HUDEP-2 (cell line): ENCODE measurements at regions not wholly inside any gene's neighbourhood (a gene's known extent, or its start where the extent isn't known, plus 50 kb on each side); places are given as distances from the start of the nearest gene placed in this dataset.

Experiments used
- DNase-seq, 76 experiments: peaks; one replicate each; lab custom pipeline; 2025; ENCODE audit not compliant: unreplicated experiment in 76 of 76; lab: John Stamatoyannopoulos, UW

DNA sequence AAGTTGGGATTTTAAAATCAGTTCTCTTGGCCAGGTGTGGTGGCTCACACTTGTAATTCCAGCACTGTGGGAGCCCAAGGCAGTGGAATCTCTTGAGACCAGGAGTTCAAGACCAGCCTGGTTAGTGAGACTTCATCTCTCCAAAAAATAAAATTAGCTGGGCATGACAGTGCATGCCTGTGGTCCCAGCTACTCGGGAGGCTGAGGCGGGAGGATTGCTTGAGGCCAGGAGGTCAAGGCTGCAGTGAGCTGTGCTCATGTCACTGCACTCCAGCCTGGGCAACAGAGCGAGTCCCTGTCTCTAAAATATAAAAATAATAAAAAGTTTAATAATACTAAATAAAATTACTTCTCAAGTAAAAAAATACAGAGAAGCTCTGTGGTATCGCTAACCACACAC is 77.5 kb downstream of the FOXA2 start:
- DNase-seq = no peak

DNA sequence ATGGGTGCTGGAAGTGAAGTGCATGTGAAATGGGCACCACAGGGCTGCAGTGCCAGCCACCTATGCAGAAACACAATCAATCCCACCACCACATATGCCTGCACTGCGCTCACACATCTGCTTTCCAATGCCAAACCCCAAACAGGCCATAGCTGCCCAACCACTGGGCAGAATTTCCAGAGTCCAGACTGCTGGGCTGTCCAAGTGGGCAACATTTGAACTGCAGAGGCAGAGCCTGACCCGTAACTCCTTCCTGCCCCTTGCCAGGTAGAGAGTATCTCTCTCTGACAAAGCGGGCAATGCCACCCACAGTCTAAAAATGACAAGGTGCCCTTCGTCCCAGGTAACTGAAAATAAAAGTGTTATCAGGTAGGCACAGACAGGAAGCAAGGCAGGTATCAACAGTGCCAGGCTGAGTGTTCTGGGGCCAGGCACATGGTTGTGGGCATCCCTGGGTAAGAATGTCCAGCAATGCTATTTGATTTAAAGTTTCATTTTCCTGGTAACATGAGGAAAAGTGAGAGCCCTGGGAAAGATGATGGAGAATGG is 79.5 kb downstream of the FOXA2 start:
- DNase-seq = no peak

DNA sequence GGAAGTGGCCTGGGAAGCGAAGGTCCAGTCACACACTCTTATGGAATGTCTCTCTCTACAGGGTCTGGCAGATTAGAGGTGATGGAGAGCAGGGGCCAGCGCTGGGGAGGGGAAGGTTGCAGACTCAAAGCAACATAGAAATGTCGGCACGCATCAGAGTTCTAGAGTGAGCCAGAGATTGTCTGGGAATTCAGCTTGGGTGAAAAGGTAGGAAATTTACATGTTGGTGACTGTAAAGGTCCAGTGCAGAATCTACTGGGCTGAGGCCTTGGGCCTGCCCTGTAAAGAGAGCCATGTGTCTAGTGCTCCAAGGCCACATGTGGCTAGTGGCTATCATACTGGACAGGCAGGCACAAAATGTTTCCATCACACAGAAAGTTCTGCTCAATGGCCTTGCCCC is 80.8 kb downstream of the FOXA2 start:
- DNase-seq = no peak

DNA sequence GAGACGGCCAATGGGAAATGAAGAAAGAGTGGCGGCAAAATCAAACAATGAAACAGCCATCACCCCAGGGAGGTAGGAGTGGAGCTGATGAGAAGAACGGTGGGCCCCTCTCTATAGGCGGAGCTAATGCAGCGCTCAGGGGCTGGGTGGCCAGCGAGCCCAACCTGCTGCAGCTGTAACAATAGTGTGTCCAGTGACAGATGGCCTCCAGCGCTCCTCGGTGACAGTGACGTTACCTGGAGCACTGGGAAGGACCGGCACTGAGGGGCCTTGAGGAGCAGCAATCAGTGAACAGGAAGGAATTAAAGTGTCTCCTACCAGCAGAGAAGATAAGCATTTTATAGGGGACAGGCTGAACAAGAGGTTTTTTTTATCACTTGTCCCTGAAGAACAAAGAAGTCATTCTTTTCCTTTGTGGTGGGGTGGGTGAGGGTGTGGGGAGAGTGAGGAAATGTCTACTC is 81.6 kb downstream of the FOXA2 start:
- DNase-seq = no peak

DNA sequence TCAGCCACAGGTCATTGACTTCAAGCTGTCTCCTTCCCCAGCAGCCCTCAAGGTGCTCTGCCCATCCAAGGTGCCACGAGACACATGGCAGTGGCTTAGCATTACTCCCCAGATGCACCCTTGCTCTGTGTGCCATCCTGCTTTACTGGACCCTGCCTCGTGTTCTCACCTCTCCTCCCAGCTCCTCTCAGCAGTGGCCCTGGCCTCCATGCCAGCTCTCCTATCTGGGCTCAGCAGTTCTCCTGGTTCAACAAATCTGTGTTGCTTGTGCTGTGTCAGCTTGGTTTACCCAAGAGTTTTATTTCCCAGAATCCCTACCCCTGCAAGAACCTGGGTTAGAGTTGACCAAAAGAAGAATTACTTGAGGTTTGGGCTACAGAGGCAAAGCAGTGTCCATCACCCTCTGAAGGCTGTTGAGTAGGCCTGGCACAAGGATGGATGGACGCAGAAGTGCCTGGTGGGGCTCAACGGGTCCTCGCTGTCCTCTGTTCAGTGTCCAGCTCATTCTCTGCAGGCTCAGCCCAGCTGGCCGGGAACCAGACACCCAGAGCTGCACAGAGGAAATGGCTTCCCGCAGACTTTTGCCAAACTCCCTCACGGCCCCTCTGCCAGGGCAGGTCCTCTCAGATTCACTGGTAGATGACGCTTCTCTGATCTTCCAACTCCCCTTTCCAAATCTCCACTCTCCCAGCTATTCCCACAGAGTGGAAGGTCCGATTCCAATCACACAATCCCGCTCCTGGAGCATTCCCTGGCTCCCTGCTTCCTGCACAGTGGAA is 82.6 kb downstream of the FOXA2 start:
- DNase-seq = no peak

DNA sequence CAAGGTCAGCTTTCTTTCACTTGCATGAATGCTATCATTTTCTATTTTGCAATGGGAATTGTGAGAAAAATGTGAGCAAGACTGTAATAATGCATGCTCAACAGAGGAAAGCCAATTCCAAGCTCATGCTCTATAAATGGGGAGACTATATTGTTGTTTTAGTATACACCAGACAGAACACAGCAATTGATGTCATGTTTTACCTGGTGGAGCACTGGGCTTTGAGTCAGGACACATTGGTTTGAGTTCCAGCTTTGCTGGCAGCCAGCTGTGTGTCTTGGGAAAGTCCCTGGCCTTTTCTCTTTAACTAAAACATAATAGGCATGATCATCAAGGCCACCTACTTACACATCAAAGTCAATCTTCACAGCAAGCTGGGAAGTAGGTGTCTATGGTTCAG is 83.3 kb downstream of the FOXA2 start:
- DNase-seq = no peak

DNA sequence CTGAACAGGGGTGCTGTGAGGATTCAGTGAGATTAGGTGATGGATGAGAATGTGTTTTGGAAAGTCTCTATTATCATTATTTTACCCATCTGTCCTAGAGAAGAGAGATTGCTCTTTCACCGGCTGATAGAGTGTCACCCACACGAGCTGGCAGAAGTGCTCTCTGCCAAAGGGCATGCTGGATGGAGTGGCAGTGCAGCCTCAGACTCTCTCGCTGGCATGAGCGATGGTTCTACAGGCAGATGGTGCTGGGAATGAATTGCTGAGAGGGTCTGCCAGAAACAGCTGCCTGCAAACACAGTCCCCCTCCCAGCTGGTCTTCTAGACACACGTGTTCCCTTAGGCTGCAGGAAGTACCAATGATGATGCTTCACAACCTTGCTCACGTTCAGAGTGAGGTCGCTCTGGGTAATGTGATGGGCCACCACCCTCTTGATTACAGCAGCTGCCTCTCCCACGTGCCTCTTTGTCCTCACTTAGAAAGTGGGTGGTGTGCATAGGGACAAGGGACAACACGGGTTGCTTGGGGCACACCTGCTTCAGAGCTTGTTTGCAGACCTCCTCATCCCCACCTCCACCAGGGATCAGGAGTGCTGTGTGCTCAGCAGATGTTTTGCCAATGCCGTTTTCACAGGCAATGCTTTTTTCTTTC is 84.7 kb downstream of the FOXA2 start:
- DNase-seq = no peak

DNA sequence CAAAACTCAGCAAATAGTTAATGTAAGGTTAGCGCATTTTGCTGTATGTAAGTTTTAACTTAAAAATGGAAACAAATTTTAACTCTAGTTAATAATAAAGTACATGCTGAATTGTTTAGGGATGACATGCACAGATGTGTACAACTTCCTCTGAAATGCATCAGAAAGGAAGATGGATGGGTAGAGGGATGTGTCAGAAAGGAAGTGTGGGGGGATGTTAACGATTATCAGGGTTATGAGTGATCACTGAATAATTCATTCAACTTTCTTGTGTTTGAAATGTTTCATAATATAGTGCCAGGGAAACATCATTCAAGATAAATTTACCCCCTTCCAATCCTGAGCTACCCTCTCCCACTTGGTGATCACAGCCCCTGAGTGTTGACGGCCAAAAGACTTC is 87.6 kb downstream of the FOXA2 start:
- no peak for DNase-seq

DNA sequence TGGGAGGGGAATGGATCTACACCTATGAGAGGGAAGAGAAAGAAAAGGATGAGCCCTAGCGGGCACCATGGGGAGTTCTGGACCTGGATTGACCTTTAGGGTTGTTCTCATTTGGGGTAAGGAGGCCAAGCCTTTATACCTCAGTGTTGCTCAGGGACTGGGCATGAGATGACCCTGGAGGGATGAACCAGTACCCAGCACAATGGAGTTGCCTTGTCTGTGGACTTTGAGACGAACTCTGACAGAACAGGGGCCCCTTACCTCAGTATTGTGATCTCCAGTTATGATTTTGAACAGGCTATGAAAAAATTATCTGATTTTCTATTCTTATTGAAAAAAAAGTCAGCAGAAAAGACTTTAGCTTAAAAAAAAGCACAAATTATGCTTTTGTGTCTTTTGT is 88.6 kb downstream of the FOXA2 start:
- no peak for DNase-seq

DNA sequence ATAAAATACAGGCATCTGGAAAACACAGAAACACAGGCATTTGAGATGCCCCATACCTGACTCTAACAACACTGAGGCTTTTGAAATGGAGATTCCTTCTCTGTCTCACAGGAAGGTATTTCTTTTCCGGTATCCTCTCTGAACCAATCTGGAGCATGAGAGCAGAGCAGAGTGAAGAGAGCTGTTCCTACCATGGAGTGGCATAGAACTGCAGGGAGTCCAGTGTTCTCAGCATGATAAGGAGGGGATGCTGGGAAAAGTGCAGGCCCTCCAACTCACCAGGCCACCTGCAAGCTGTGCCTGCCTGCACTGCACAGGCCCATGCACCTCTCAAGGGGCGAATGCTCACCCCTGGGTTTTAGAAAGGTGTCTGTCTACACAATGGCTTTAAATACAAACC is 89.2 kb downstream of the FOXA2 start:
- DNase-seq = no peak

DNA sequence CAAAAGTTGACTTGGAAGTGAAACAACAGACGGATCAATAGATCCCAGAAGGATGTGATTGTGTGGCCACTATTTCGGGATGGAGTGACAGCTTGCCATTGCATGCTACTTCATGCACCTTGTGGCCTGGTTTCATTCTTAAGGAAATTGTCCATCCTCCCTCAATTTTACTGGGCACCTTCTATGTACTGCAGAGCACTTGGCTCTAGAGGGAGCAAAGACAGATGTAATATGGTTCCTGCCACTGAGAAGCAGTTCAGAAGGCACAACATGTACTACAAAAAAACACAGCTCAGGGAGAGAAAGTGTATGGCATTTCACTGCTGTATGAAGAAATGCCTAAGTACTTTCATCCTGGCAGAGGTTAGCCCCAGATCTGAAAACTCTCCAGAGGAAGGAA is 91.9 kb downstream of the FOXA2 start:
- no peak for DNase-seq

DNA sequence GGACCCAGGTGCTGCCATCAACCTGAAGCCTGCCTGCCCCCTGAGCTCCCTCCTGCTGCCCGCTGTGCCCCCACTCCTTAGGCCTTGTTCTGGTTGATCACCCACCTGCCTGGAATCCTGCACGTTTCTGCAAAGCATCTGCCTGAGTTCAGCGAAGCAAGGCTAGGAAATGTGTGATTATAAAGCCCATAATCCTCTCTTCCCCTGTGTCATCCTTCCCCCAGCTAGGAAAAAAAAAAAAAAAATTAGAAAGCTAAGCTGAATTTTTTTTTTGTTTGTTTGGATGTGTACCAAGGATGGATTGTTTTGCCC is 93.2 kb downstream of the FOXA2 start:
- DNase-seq = no peak

DNA sequence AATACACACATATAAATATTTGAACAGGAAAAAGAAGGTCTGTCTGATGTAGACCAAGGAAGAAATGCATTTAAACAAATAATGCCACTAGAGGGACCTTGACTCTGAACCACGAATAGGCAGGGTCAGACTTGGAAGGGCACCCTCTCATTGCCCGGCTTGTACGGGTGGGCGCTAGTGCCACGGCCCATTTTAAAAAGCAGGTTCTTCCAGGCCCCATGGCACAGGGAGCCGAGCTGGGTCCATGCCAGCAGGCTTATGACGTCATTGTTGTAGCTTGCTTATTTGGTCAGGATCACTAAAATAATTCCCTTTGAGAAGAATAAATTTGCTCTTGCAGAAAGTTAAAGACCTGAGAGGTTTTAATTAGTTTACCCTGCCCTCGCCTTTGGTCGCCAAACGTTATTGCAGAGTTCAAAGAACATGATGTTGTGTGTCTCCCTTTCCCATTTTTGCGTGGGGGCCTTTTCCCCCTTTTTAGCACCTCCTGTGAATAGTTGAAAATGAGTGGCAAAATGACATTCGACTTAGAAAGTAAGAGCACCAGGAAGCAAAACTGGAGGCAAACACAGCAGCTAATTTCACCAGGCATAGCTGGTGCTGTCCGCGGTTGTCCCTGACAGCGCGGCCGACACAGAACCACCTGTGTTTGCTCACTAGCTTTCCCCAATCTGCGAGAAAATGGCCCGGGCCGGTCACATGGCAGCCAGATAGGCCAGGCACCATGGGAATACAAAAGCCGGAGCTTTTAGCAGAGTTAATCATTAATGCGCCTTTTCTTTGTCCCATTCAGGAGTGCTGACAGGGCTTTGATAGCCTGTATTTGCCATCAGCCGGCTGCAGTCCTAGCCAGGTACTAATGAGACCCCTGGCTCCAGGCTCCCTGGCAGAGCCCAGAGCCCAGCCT is 93.8 kb downstream of the FOXA2 start:
- no peak for DNase-seq

DNA sequence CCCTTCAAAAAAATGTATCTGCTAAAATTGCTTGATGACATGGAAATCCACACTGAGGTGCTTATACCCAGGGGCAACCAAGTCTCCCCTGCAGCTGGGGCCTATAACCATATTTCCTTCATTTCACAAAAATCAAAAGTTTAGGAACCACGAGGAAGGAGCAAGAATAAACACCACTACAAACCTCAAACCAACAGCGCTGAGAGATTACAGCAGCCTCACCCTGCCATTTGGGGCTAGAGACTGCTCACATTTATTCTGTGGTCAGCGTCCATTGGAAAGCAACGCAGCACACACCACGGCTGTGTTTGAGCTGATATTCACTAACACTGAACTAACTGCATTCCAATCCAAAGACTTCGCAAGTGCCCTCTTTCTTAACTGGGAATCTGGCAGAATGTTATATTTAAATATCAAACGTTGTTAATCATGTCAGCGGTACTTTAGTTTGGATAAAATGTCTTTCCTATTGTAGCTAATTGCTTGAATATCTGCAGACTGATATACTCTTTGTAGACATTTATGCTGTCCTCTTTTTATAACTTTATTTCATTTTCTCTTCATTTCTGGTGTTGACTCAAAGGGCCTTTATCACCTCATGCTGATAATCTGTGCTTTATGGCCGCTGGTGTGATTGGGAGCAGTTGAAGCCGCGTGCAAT is 94.6 kb downstream of the FOXA2 start:
- DNase-seq = no peak

DNA sequence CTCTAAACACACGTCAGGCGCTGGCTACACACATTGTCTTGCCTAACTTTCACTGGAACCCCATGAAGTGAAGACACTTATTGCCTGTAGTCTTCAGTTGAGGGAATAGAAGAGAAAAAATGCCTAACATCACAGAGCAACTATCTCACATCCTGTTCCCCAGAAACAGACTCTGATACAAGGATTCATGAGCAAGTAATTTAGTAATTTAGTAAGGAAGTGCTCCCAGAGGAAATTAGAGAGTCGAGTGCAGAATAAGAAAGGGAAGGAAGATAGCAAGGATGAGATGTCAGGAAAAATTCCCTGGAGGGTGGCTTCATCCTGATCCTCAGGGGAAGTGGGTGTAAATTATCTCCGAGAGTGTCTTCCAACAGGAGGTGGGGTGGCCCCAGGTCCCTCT is 104.0 kb downstream of the FOXA2 start:
- DNase-seq = no peak

DNA sequence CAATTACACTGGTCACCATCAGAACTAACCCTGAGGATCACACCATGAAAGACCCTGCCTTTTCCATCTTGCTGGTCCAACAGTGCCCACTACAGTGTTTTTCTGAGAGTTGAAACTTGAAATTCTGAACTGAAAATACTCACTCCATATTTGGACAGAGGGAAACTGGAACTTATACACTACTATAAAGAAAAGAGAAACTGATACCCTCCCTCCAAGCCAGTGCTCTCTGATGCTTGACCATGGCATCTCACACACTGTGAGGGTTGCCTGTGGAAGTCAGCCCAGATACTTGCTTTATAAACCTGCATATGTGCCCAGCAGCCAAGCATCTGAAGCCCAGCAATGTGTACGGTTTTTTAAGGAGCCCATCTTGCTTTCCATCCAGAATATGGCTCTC is 108.7 kb downstream of the FOXA2 start:
- no peak for DNase-seq

DNA sequence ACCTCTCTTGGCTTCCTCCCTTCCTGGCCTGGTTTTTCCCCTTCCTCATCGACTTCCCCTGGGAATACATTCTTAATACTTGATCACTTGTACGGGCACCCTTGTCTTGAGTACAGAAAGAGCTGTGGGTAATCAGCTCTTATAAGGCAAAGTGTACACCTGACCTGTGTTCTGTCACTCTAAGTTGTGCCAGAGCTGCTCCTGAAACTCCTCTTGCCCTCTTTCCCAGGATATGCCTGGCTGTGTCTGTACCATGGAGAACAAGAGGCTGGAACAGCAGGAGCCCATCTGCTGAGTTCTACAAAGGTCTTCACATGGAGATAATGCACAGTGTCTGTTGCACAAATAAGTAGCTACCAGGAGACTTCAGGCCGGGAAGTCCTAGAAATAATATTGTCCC is 110.1 kb downstream of the FOXA2 start:
- DNase-seq = no peak

DNA sequence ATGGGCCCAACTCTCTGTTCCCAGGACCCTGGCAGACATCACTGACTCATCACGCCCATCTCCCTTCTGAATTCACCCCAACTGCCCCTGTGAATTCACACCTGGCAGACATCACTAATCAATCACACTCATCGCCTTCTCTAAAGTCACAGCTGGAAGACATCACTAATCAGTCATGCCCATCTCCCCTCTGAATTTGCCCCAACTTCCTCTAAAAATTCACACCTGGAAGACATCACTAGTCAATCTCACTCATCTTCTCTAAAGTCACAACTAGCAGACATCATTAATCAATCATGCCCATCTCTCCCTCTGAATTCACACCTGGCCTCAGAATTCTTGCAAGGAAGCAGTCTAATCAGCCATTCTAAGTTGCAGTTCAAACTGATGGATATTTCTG is 111.1 kb downstream of the FOXA2 start:
- no peak for DNase-seq

DNA sequence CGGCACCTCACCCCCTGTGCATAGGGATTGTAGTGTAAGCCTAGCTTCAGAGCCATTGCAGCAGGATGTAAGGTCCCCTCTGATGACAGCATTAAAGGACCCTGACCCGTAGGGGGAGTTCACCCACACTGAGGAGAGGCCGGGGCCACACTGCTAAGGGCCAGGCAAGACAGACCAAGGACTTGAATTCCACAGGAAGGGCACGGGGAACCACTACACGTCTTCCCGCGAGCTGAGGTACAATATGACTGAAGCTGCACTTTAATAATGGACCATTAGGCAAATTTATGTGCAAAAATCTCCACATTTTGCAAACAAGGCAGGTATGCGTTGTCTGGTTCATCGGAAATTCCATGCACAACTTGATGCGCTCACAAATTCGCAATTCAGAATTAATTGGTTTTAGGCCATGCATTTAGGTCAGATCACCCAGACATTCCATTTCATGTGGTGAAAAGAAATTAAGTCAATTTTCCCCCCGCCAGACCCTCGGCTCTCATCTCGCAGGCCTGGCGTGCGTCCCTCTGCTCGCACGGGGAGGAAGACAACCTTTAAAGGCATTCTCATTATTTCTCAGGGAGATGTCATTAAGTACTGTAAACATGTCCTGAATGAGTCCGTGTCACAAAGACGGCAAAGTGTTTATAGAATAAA is 111.8 kb downstream of the FOXA2 start:
- no peak for DNase-seq

DNA sequence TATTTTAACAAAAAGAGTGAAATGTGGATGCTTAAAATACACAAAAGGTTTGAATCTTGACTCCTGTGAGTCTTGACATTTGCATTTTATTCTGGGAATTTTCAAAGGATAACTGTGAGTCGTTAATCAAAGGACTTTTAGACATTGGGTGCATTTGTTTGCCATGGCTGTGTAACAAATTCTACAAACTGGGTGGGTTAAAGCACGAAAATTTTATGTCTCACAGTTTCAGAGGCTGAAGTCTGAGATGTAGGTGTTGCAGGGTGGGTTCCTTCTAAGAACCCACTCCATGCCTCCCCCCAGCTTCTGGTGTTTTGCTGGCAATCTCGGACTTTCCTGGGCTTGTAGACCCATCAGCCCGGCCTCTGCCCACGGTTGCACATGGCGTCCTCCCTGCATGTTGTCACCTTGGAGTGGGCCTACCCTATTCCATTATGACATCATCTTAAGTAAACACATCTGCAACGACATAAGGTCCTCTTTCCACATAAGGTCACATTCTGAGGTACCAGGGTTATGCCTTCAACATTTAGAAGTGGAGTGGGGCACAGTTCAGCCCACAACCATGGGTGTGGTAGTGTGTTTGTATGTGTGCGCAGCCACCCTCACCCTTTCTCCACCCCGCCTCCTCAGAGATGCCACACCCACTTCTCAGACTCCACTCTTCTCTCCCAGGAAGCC is 113.1 kb downstream of the FOXA2 start:
- DNase-seq = no peak
